Mesodermal cell (in vitro differentiated cells): ENCODE measurements at regions not wholly inside any gene's neighbourhood (a gene's known extent, or its start where the extent isn't known, plus 50 kb on each side); places are given as distances from the start of the nearest gene placed in this dataset.
"Not testable (repeated sequence)": the region's sequence is repeated elsewhere in the genome, so short reads cannot be mapped to it uniquely, and the experiment has no call there.

ENCODE experiments used
- H3K27ac ChIP-seq: 2 replicates; pipeline ENCODE4 v1.7.0; 2013; ENCODE audit warnings: mild to moderate bottlenecking, low read depth, low read length, moderate library complexity; ENCODE audit not compliant: severe bottlenecking
- H3K36me3 ChIP-seq: 2 replicates; pipeline ENCODE4 v1.7.1; 2013; ENCODE audit warnings: mild to moderate bottlenecking, low read length, moderate library complexity; ENCODE audit not compliant: control insufficient read depth, insufficient read depth
- H3K4me1 ChIP-seq: one replicate; pipeline ENCODE4 v1.7.1; 2013; ENCODE audit warnings: mild to moderate bottlenecking, low read length; ENCODE audit not compliant: insufficient read depth, control insufficient read depth, poor library complexity, severe bottlenecking
- H3K4me3 ChIP-seq: 2 replicates; pipeline ENCODE4 v1.7.0; 2013; ENCODE audit warnings: low read length, control low read depth, mild to moderate bottlenecking; ENCODE audit not compliant: insufficient read depth, poor library complexity, severe bottlenecking; ENCODE audit errors: extremely low read depth
- H3K9me3 ChIP-seq: 2 replicates; pipeline ENCODE4 v1.7.1; 2013; ENCODE audit warnings: mild to moderate bottlenecking, low read length, moderate library complexity; ENCODE audit not compliant: control insufficient read depth
- WGBS, 2 experiments: methylation state at CpG; one replicate each; pipeline ENCODE4 v1.1.5; 2013; ENCODE audit warnings: missing lambda C conversion rate in 2 of 2; ENCODE audit not compliant: insufficient coverage in 2 of 2; 5-methylcytosine and 5-hydroxymethylcytosine counted together

DNA sequence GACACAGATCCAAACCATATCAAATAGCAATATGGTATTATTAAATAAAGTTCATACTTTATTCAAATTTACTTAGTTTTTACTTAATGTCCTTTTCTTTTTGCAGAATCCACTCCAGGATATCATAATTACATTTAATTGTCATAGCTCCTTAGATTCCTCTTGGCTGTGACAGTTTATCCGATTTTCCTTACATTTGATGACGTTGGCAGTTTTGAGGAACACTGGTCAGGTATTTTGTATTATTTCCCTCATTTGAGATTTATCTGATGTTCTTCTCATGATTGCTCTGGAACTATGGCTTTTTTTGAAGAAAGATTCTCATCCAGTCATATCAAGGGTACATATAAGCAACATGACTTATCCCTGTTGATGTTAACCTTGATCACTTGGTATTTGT, 198.3 kb upstream of the STAC start:
- no peak overlapping the region for H3K27ac ChIP-seq
- no peaks in the 10 kb centered on the region for H3K36me3 ChIP-seq
- no CpG with 5 or more reads among the region's 2 CpGs for WGBS, 2 experiments
- no peaks in the 10 kb centered on the region for H3K9me3 ChIP-seq
- H3K4me3 ChIP-seq = no peak overlapping the region
- H3K4me1 ChIP-seq = no peaks in the 10 kb centered on the region

DNA sequence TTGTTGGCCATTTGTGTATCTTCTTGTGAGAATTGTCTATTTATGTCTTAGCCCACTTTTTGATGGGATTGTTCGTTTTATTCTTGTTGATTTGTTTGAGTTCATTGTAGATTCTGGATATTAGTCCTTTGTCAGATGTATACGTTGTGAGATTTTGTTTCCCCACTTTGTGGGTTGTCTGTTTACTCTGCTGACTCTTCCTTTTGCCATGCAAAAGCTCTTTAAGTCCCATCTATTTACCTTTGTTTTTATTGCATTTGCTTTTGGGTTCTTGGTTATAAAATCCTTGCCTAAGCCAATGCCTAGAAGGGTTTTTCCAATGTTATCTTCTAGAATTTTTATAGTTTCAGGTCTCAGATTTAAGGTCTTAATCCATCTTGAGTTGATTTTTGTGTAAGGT, 193.1 kb upstream of the STAC start:
- WGBS, 2 experiments = 100% methylated on average over 1 of the region's 2 CpGs; no CpG with 5 or more reads in 1 of the 2 experiments
- H3K4me3 ChIP-seq = not testable (repeated sequence)

DNA sequence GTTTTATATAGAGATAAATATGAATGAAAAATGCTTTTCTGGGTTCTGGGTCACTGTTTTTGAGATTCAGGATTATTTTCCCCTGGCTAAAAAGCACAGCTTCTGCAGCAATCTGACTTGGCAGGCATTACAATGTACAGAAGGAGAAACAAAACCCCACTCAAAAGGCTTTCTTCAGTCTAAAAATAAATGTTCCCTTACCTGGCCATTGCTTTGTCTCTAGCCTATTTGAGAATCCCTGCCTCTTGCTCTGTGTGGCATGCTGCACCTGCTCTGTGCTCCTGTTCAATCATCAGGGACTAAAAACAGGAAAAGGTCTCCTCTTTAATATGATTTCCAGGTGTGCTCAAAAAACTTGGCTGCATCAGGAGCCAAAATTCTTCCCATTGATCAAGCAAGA, 187.4 kb upstream of the STAC start:
- Histone ChIP-seq H3K9me3 (no peaks in the 10 kb centered on the region), H3K4me3 (no peak overlapping the region), H3K36me3 (no peaks in the 10 kb centered on the region), H3K27ac (peak overlapping the region; percentile 71), H3K4me1 (no peaks in the 10 kb centered on the region)

More for the DNA sequence above, 193.1 kb upstream of the STAC start:
- H3K9me3 ChIP-seq, H3K27ac ChIP-seq, H3K4me1 ChIP-seq, H3K36me3 ChIP-seq: not testable (repeated sequence)

- WGBS, 2 experiments = no CpG with 5 or more reads among the region's 2 CpGs
- H3K36me3 ChIP-seq = no peaks in the 10 kb centered on the region
- peak overlapping the region; percentile 71 for H3K27ac ChIP-seq
- H3K4me1 ChIP-seq = no peaks in the 10 kb centered on the region
- H3K4me3 ChIP-seq = no peak overlapping the region
- no peaks in the 10 kb centered on the region for H3K9me3 ChIP-seq
Observed at GRCh38 chr3:36193448-36193847, 186.9 kb upstream of the STAC start.

- no peak overlapping the region for H3K4me3 ChIP-seq
- H3K4me1 ChIP-seq = no peaks in the 10 kb centered on the region
- H3K9me3 ChIP-seq = no peaks in the 10 kb centered on the region
- no peak overlapping the region for H3K27ac ChIP-seq
- no peaks in the 10 kb centered on the region for H3K36me3 ChIP-seq
Observed at GRCh38 chr3:36196058-36196457, 184.2 kb upstream of the STAC start.

GRCh38 chr3:36197151-36197550, 183.2 kb upstream of the STAC start:
- H3K36me3 ChIP-seq = no peaks in the 10 kb centered on the region
- no peaks in the 10 kb centered on the region for H3K4me1 ChIP-seq
- H3K4me3 ChIP-seq = no peak overlapping the region
- 70 to 71% methylated on average over 1 of the region's 1 CpG for WGBS, 2 experiments
- no peak overlapping the region for H3K27ac ChIP-seq
- H3K9me3 ChIP-seq = no peaks in the 10 kb centered on the region

DNA sequence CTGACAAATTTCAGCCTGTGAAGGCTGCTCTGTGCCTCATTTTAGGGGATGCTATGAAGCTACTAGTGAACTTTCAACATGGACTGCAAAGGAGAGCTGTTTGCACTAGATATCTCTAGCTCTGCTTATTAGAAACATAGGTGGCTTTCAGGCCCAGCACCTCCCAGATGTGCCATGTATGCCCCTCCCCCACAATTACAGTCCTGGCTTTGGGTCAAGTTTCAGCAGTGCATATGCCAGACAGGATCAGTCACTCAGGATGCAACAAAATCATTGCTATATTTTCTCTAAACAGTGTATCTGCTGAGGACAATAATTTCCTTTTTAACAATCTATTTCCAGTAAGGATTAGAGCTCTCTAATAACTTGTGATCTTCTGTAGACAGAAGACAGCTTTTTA, 178.8 kb upstream of the STAC start:
- Histone ChIP-seq H3K9me3 (no peaks in the 10 kb centered on the region), H3K27ac (no peak overlapping the region), H3K4me1 (no peaks in the 10 kb centered on the region), H3K36me3 (no peaks in the 10 kb centered on the region), H3K4me3 (no peak overlapping the region)

- no peaks in the 10 kb centered on the region for H3K36me3 ChIP-seq
- no peaks in the 10 kb centered on the region for H3K9me3 ChIP-seq
- H3K4me1 ChIP-seq = no peaks in the 10 kb centered on the region
- 0% methylated on average over 1 of the region's 4 CpGs; no CpG with 5 or more reads in 1 of the 2 experiments for WGBS, 2 experiments
- H3K27ac ChIP-seq = no peak overlapping the region
- H3K4me3 ChIP-seq = no peak overlapping the region
Observed at GRCh38 chr3:36206956-36207580, 173.2 kb upstream of the STAC start.

DNA sequence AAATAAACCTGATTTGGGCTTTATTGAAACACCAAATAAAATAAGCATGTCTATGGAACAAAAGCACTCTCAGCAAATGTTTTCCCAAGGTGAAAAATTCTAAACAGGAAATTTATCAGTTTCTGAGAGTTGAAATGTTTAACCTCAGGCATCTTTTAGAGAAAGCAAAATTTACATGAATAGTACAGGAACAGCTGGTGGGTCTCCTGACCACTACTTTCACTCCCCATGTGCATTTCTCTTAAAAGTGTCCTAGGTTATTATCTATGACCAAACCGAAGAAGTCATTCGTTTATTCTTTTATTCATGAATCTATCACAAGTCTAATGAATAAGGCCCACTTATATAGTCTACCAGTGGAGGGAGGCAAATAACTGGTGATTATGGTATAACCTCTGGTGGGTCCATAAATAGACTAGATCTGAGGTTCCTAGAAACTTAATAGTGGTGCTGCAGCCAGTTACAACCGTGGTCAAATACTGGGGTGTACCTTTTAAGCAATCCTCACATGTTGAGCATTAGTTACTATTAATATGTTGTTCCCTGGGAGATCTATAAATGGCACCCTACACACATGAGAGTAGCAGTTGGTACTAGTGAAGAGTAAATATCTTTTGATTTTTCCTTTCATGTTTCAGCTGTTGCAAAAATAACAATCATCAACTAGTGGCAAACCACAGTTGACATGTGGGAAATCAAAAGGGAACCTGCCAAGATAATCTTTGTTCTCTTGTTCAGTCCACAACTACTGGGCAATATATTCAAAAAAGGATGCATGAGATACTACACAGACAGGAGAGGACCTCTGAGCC, 169.3 kb upstream of the STAC start:
- 100% methylated on average over 1 of the region's 3 CpGs; no CpG with 5 or more reads in 1 of the 2 experiments for WGBS, 2 experiments
- H3K9me3 ChIP-seq = no peaks in the 10 kb centered on the region
- H3K36me3 ChIP-seq = no peaks in the 10 kb centered on the region
- no peaks in the 10 kb centered on the region for H3K4me1 ChIP-seq
- H3K4me3 ChIP-seq = no peak overlapping the region
- H3K27ac ChIP-seq = no peak overlapping the region

DNA sequence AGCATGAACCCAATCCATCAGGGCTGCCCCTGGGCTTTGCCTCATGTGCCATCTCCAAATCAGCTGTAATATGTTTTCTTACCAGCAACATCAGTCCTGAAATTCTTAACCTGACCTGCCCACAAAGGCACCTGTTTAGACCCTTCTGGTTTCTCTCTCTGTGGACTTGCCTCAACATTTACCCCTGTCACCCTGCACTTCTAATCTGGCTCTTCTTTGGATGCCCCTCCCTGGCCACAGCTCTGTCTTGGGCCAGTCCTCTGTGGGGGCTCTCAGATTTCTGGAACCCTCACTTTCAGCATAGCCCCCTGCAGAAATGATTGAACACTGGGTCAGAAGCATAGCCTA, 168.7 kb upstream of the STAC start:
- Histone ChIP-seq H3K27ac (no peak overlapping the region), H3K4me1 (no peaks in the 10 kb centered on the region), H3K36me3 (no peaks in the 10 kb centered on the region), H3K9me3 (no peaks in the 10 kb centered on the region), H3K4me3 (no peak overlapping the region)

- no peak overlapping the region for H3K27ac ChIP-seq
- no peak overlapping the region for H3K4me3 ChIP-seq
- H3K9me3 ChIP-seq = no peaks in the 10 kb centered on the region
- no peaks in the 10 kb centered on the region for H3K4me1 ChIP-seq
- H3K36me3 ChIP-seq = no peaks in the 10 kb centered on the region
- WGBS, 2 experiments = 89 to 93% methylated on average over 2 of the region's 2 CpGs
Observed at GRCh38 chr3:36212251-36212650, 168.1 kb upstream of the STAC start.
